NCI-H1930 (cell line): ENCODE measurements at regions not wholly inside any gene's neighbourhood (a gene's known extent, or its start where the extent isn't known, plus 50 kb on each side); places are given as distances from the start of the nearest gene placed in this dataset.

ENCODE experiments used
- DNase-seq, 2 experiments: peaks; one replicate each; lab custom pipeline; 2025; lab: John Stamatoyannopoulos, UW

GRCh38 chr4:140213749-140214148 is 59.8 kb upstream of the MAML3 start:
- no peak for DNase-seq

- DNase-seq: no peak
These were observed 59.1 kb upstream of the MAML3 start for GRCh38 chr4:140213116-140213515.

- DNase-seq: no peak
These were observed 58.7 kb upstream of the MAML3 start for GRCh38 chr4:140212646-140213045.

GRCh38 chr4:140212194-140212593 is 58.2 kb upstream of the MAML3 start:
- no peak for DNase-seq

- no peak for DNase-seq
These were observed 57.7 kb upstream of the MAML3 start for GRCh38 chr4:140211693-140212092.

- DNase-seq: no peak
These were observed 57.2 kb upstream of the MAML3 start for GRCh38 chr4:140211161-140211560.

GRCh38 chr4:140208921-140209320 is 54.9 kb upstream of the MAML3 start:
- no peak for DNase-seq
